Medulla oblongata (tissue), 1 donor: ENCODE measurements at regions not wholly inside any gene's neighbourhood (a gene's known extent, or its start where the extent isn't known, plus 50 kb on each side); places are given as distances from the start of the nearest gene placed in this dataset.

Source experiments
- DNase-seq: peaks from one replicate; pipeline ENCODE4 v3.0.0-alpha.2; 2015; ENCODE audit errors: extremely low spot score

GRCh38 chr2:204108781-204109295 lies 172.3 kb downstream of the ICOS start:
- DNase-seq, result no peak

- no peak for DNase-seq
Observed at GRCh38 chr2:204109681-204110080, 173.1 kb downstream of the ICOS start.

GRCh38 chr2:204110338-204110741 lies 173.8 kb downstream of the ICOS start:
- no peak for DNase-seq

GRCh38 chr2:204110751-204111516 lies 174.4 kb downstream of the ICOS start:
- no peak for DNase-seq

- peak; percentile 29 for DNase-seq
Observed at GRCh38 chr2:204112084-204112770, 175.7 kb downstream of the ICOS start.

GRCh38 chr2:204114295-204115136 lies 178.0 kb downstream of the ICOS start:
- DNase-seq, result no peak

- no peak for DNase-seq
Observed at GRCh38 chr2:204115137-204116056, 178.8 kb downstream of the ICOS start.

GRCh38 chr2:204116159-204116792 lies 179.7 kb downstream of the ICOS start:
- peak; percentile 84 for DNase-seq

- DNase-seq, result no peak
Observed at GRCh38 chr2:204122425-204122824, 185.9 kb downstream of the ICOS start.

GRCh38 chr2:204124140-204124750 lies 187.7 kb downstream of the ICOS start:
- DNase-seq, result no peak

- no peak for DNase-seq
Observed at GRCh38 chr2:204126705-204127104, 190.1 kb downstream of the ICOS start.

GRCh38 chr2:204127238-204127637 lies 190.7 kb downstream of the ICOS start:
- no peak for DNase-seq

GRCh38 chr2:204129591-204130294 lies 193.2 kb downstream of the ICOS start:
- no peak for DNase-seq

- no peak for DNase-seq
Observed at GRCh38 chr2:204131621-204132020, 195.1 kb downstream of the ICOS start.

GRCh38 chr2:204133476-204133875 lies 196.9 kb downstream of the ICOS start:
- DNase-seq, result no peak

- DNase-seq, result no peak
Observed at GRCh38 chr2:204134421-204134820, 197.9 kb downstream of the ICOS start.

GRCh38 chr2:204135752-204136151 lies 199.2 kb downstream of the ICOS start:
- no peak for DNase-seq

- no peak for DNase-seq
Observed at GRCh38 chr2:204138206-204138605, 201.6 kb downstream of the ICOS start.

- DNase-seq, result no peak
Observed at GRCh38 chr2:204140246-204140645, 203.7 kb downstream of the ICOS start.
